ENCODE measurements at regions not wholly inside any gene's neighbourhood (a gene's known extent, or its start where the extent isn't known, plus 50 kb on each side); places are given as distances from the start of the nearest gene placed in this dataset.

- H3K9me3 ChIP-seq (ENCODE audit: control insufficient read depth, insufficient read depth, low read length), result no peaks in the 10 kb centered on the region
- no peaks in the 10 kb centered on the region for H3K27me3 ChIP-seq (ENCODE audit: control insufficient read depth, insufficient read depth, low read length)
- no peaks in the 10 kb centered on the region; the same call in 1 of the 2 replicates for H3K4me1 ChIP-seq (ENCODE audit: control insufficient read depth, insufficient read depth, low read length)
- no peak for DNase-seq (ENCODE audit: low read depth, low spot score)
- H3K27ac ChIP-seq (ENCODE audit: low read length), result no peak overlapping the region
- no peaks in the 10 kb centered on the region for H3K36me3 ChIP-seq (ENCODE audit: control insufficient read depth, insufficient read depth, low read length)
- H3K4me3 ChIP-seq (ENCODE audit: low read length), result no peak overlapping the region
- no CpG with 5 or more reads among the region's 5 CpGs for WGBS (ENCODE audit: insufficient coverage, insufficient read length)
Observed at GRCh38 chr17:72025113-72025512, 95.7 kb upstream of the SOX9 start.

DNA sequence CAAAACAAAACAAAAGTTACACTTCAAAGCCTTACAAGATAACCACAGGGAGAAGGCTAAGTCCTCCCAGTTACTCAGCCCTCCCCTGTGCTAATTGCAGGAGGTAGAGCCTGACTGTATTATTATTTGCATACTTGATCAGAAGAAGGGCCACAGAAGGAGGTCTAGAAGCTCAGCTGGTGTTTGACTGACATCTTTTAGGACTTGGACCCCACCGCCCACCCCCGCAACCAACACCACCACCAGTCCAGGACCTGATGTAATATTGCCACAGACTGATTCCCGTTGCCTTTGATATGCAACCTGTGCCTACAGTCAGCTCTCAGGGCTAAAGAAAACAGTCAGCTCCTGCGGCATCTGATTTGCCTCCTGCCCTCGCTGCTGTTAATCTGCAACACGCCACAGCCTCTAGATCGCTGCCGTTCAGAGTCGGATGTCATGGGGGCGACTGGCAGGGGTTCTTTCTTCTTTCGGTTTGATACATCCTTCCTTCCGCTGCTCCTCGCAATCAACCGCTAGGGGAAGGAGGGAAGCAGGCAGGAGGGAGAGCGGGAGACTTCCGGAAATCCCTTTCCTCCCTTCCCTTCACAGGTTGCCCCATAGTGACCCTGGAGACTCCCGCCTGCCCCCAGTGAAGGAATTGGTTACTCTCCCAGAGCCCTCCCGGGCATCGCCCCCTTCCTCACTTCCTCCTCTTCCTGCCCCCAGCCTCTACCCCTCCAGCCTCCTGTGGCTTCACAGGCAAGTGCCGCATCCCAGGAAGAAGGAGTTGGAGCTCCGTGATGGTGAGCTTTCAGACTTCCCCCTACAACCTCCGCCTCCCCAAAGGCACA is 90.5 kb upstream of the SOX9 start:
- WGBS (ENCODE audit: insufficient coverage, insufficient read length), result no CpG with 5 or more reads among the region's 22 CpGs
- no peaks in the 10 kb centered on the region for H3K9me3 ChIP-seq (ENCODE audit: control insufficient read depth, insufficient read depth, low read length)
- H3K27me3 ChIP-seq (ENCODE audit: control insufficient read depth, insufficient read depth, low read length), result no peaks in the 10 kb centered on the region
- H3K4me3 ChIP-seq (ENCODE audit: low read length), result peak overlapping the region; percentile 8; the same call in 1 of the 2 replicates
- no peaks in the 10 kb centered on the region; the same call in 1 of the 2 replicates for H3K4me1 ChIP-seq (ENCODE audit: control insufficient read depth, insufficient read depth, low read length)
- H3K36me3 ChIP-seq (ENCODE audit: control insufficient read depth, insufficient read depth, low read length), result no peaks in the 10 kb centered on the region
- DNase-seq (ENCODE audit: low read depth, low spot score), result peak; percentile 64
- no peak overlapping the region for H3K27ac ChIP-seq (ENCODE audit: low read length)

GRCh38 chr17:72031219-72031884 is 89.5 kb upstream of the SOX9 start:
- no peak overlapping the region for H3K27ac ChIP-seq (ENCODE audit: low read length)
- DNase-seq (ENCODE audit: low read depth, low spot score), result no peak
- no peaks in the 10 kb centered on the region for H3K9me3 ChIP-seq (ENCODE audit: control insufficient read depth, insufficient read depth, low read length)
- no peaks in the 10 kb centered on the region for H3K36me3 ChIP-seq (ENCODE audit: control insufficient read depth, insufficient read depth, low read length)
- H3K4me3 ChIP-seq (ENCODE audit: low read length), result no peak overlapping the region
- H3K27me3 ChIP-seq (ENCODE audit: control insufficient read depth, insufficient read depth, low read length), result no peaks in the 10 kb centered on the region
- no CpG with 5 or more reads among the region's 8 CpGs for WGBS (ENCODE audit: insufficient coverage, insufficient read length)
- H3K4me1 ChIP-seq (ENCODE audit: control insufficient read depth, insufficient read depth, low read length), result no peaks in the 10 kb centered on the region; the same call in 1 of the 2 replicates

DNA sequence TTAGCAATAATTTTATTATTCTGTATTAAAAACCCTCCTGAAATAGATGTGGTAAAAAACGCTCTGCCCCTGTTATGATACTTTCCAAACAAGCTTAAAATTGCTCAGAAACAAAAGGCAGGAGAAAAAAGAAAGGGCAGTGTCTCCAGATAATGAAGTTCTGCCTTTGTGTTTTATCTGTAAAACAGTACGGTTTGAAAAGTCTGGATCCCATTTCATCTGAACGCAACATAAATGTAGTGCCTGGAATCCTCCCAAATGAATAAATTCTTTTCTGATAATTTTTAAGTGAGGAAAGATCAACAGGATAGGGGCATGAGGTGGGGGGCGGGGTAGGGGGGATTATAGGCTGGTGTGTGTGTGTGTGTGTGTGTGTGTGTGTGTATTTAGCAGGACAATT is 87.5 kb upstream of the SOX9 start:
- no peak overlapping the region for H3K27ac ChIP-seq (ENCODE audit: low read length)
- H3K4me1 ChIP-seq (ENCODE audit: control insufficient read depth, insufficient read depth, low read length), result no peaks in the 10 kb centered on the region; the same call in 1 of the 2 replicates
- no peaks in the 10 kb centered on the region for H3K36me3 ChIP-seq (ENCODE audit: control insufficient read depth, insufficient read depth, low read length)
- H3K27me3 ChIP-seq (ENCODE audit: control insufficient read depth, insufficient read depth, low read length), result no peaks in the 10 kb centered on the region
- WGBS (ENCODE audit: insufficient coverage, insufficient read length), result no CpG with 5 or more reads among the region's 4 CpGs
- no peak overlapping the region for H3K4me3 ChIP-seq (ENCODE audit: low read length)
- DNase-seq (ENCODE audit: low read depth, low spot score), result no peak
- no peaks in the 10 kb centered on the region for H3K9me3 ChIP-seq (ENCODE audit: control insufficient read depth, insufficient read depth, low read length)

DNA sequence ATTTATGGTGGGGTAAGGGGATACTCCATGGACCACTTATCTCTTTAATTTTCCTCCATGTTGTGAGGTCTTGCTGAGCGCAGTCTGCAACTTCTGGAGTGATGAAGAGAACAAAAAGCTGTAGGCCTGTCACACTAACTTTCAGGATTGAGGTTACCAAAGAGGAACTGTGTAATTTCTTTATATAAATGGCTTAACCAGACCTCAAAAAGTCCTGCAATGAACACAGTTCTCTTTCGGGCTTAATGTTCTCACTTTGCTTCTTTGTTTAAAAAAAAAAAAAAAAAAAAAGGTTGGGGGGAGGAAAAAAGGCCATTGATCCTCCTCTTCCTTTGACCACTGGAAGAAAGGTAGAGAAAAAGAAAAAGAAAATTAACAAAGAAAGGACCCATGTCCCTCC is 86.8 kb upstream of the SOX9 start:
- Histone ChIP-seq H3K36me3 (ENCODE audit: control insufficient read depth, insufficient read depth, low read length) (no peaks in the 10 kb centered on the region), H3K27me3 (ENCODE audit: control insufficient read depth, insufficient read depth, low read length) (no peaks in the 10 kb centered on the region), H3K4me3 (ENCODE audit: low read length) (no peak overlapping the region), H3K9me3 (ENCODE audit: control insufficient read depth, insufficient read depth, low read length) (no peaks in the 10 kb centered on the region), H3K4me1 (ENCODE audit: control insufficient read depth, insufficient read depth, low read length) (no peaks in the 10 kb centered on the region; the same call in 1 of the 2 replicates), H3K27ac (ENCODE audit: low read length) (no peak overlapping the region)
- WGBS (ENCODE audit: insufficient coverage, insufficient read length), result no CpG with 5 or more reads among the region's 2 CpGs
- no peak for DNase-seq (ENCODE audit: low read depth, low spot score)

GRCh38 chr17:72038427-72038826 is 82.4 kb upstream of the SOX9 start:
- no peaks in the 10 kb centered on the region for H3K4me1 ChIP-seq (ENCODE audit: control insufficient read depth, insufficient read depth, low read length)
- no peaks in the 10 kb centered on the region for H3K9me3 ChIP-seq (ENCODE audit: control insufficient read depth, insufficient read depth, low read length)
- H3K4me3 ChIP-seq (ENCODE audit: low read length), result no peak overlapping the region
- no peaks in the 10 kb centered on the region for H3K27me3 ChIP-seq (ENCODE audit: control insufficient read depth, insufficient read depth, low read length)
- no peak overlapping the region for H3K27ac ChIP-seq (ENCODE audit: low read length)
- H3K36me3 ChIP-seq (ENCODE audit: control insufficient read depth, insufficient read depth, low read length), result no peaks in the 10 kb centered on the region
- no peak for DNase-seq (ENCODE audit: low read depth, low spot score)

DNA sequence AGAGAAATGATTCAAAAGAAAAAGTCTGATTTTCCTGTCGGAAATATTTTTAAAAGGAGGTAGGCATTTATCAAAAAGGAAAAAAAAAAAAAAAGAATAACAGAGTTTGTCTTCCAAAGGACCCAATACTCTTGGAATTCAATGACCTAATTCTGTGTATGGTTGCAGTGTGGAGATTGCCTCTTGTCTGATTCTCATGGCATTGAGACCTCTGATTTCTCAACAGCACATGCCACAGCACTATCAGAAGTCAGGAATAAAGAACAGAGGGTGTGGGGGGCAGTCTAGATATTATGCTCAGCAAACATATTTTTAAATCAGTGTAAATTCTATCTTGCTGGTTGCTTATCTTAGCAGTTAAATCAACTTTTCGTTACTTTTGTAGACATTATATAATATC is 81.3 kb upstream of the SOX9 start:
- H3K27me3 ChIP-seq (ENCODE audit: control insufficient read depth, insufficient read depth, low read length), result no peaks in the 10 kb centered on the region
- no peaks in the 10 kb centered on the region for H3K36me3 ChIP-seq (ENCODE audit: control insufficient read depth, insufficient read depth, low read length)
- H3K4me3 ChIP-seq (ENCODE audit: low read length), result no peak overlapping the region
- no peaks in the 10 kb centered on the region for H3K4me1 ChIP-seq (ENCODE audit: control insufficient read depth, insufficient read depth, low read length)
- H3K9me3 ChIP-seq (ENCODE audit: control insufficient read depth, insufficient read depth, low read length), result no peaks in the 10 kb centered on the region
- no peak for DNase-seq (ENCODE audit: low read depth, low spot score)
- WGBS (ENCODE audit: insufficient coverage, insufficient read length), result no CpG with 5 or more reads among the region's 2 CpGs
- H3K27ac ChIP-seq (ENCODE audit: low read length), result no peak overlapping the region

DNA sequence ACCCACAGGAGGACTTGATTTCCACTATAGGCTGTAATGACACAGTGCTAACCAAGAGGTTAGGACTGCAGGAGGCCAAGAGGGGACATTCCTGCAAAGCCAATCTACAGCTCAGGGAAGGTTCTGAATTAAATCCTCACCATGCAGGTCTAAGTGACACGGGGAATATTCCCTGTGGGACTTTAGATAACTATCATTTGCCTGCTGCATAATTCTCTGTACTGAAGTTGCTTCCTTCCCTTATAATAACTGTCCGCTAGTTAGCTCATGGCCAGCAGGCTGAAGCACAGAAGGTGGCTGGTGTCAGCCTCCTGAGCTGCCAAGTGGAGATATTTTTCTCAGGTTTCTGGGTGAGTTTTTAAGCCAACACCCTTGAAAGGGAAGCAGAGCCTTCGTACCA is 74.6 kb upstream of the SOX9 start:
- Histone ChIP-seq H3K4me3 (ENCODE audit: low read length) (no peak overlapping the region), H3K36me3 (ENCODE audit: control insufficient read depth, insufficient read depth, low read length) (no peaks in the 10 kb centered on the region), H3K4me1 (ENCODE audit: control insufficient read depth, insufficient read depth, low read length) (no peaks in the 10 kb centered on the region), H3K9me3 (ENCODE audit: control insufficient read depth, insufficient read depth, low read length) (no peaks in the 10 kb centered on the region), H3K27me3 (ENCODE audit: control insufficient read depth, insufficient read depth, low read length) (no peaks in the 10 kb centered on the region), H3K27ac (ENCODE audit: low read length) (no peak overlapping the region)
- DNase-seq (ENCODE audit: low read depth, low spot score), result no peak
- WGBS (ENCODE audit: insufficient coverage, insufficient read length), result no CpG with 5 or more reads among the region's 3 CpGs

DNA sequence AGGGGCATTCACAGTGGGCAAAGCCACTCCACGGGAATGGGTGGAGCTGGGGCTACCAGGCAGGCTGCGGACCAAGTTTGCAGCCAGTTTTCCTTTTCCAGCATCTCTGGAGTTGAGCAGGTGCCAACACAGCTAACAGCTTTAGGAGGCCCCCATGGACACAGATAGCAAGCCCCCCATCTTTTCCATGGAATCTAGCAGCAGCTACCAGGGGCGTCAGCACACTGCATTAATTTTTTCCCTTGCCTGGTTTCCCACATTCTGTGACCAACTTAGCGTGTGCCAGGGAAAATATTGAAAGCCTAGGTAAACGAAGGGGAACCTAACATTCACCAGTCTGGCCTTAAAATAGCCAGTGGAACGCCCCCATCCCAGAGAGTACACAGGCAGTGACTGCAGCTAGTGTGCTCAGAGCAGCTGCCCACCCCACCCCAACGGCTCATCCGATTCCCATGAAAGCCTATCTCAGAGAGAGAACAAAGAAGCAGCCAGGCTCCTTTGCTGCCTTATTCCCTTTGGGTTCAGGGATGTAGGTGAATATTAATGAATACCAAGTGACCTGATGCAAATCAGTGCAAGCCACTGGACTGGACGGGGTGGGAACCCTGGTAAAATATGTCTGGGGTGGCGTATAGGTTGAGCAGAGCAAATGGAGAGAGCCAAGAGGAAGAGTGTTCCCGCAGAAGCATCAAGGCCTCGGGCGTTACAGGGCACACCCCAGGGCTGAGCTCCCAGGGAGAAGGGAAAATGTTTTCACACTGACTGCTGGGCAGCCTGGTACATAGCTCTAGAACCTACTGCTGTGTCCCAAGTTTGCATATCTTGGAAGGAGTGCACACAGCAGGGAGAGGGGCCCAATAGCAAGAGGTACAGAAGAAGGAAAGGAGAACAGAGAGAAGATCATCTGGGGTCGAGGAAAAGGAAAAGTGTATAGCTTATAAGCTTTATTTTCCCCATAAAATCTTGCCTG is 73.9 kb upstream of the SOX9 start:
- Histone ChIP-seq H3K9me3 (ENCODE audit: control insufficient read depth, insufficient read depth, low read length) (no peaks in the 10 kb centered on the region), H3K27me3 (ENCODE audit: control insufficient read depth, insufficient read depth, low read length) (no peaks in the 10 kb centered on the region), H3K36me3 (ENCODE audit: control insufficient read depth, insufficient read depth, low read length) (no peaks in the 10 kb centered on the region), H3K4me1 (ENCODE audit: control insufficient read depth, insufficient read depth, low read length) (no peaks in the 10 kb centered on the region), H3K27ac (ENCODE audit: low read length) (no peak overlapping the region), H3K4me3 (ENCODE audit: low read length) (no peak overlapping the region)
- no peak for DNase-seq (ENCODE audit: low read depth, low spot score)
- WGBS (ENCODE audit: insufficient coverage, insufficient read length), result no CpG with 5 or more reads among the region's 14 CpGs

DNA sequence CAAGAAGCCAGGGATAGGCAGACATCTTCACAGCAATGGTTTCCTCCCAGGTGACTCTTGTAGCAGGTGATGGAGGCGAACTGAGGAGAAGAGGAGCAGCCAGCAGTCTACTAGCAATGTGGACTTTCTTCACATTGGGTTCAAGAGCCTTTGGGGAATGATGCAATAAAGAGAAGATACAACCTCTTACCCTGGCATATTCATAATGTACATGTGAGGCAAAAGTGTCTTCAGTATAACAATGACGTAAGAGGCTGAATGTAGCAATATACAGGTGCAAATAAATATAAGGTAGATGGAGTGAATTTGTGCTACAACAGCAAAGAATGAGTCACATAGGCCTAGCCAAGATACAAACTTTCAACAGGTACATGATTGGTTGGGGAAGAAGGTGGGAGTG is 70.9 kb upstream of the SOX9 start:
- H3K36me3 ChIP-seq (ENCODE audit: control insufficient read depth, insufficient read depth, low read length), result no peaks in the 10 kb centered on the region
- no peak overlapping the region for H3K27ac ChIP-seq (ENCODE audit: low read length)
- no peaks in the 10 kb centered on the region for H3K9me3 ChIP-seq (ENCODE audit: control insufficient read depth, insufficient read depth, low read length)
- H3K4me3 ChIP-seq (ENCODE audit: low read length), result no peak overlapping the region
- WGBS (ENCODE audit: insufficient coverage, insufficient read length), result no CpG with 5 or more reads among the region's 2 CpGs
- 0 out of 2 replicates have a peak, but pooled peaks cover 1% of the 10 kb centered on the region for H3K4me1 ChIP-seq (ENCODE audit: control insufficient read depth, insufficient read depth, low read length)
- H3K27me3 ChIP-seq (ENCODE audit: control insufficient read depth, insufficient read depth, low read length), result no peaks in the 10 kb centered on the region
- DNase-seq (ENCODE audit: low read depth, low spot score), result no peak

All from iPS DF 6.9 (cell line).